ENCODE measurements at regions not wholly inside any gene's neighbourhood (a gene's known extent, or its start where the extent isn't known, plus 50 kb on each side); places are given as distances from the start of the nearest gene placed in this dataset.
"Not testable (repeated sequence)": the region's sequence is repeated elsewhere in the genome, so short reads cannot be mapped to it uniquely, and the experiment has no call there.

DNA sequence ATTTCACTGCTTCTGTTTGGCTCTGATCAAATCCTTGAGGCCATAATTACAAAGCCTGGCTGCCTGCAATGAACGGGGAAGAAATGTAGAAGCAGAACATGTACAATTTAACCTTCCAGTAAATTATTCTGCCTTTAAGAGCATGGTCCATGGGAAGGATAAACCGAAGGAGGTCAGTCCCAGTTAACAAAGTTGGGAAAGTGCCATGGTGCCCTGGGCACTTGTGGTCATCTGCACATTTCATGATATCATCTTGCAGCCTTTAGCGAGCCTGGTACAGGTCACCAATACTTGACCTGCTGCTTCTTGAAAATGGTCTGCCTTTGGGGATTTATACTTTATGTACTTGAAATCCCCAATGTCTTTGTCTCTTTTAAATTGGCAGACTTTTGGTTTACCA, 175.9 kb upstream of the KITLG start:
- DNase-seq (ENCODE audit: low read depth): no peak

DNA sequence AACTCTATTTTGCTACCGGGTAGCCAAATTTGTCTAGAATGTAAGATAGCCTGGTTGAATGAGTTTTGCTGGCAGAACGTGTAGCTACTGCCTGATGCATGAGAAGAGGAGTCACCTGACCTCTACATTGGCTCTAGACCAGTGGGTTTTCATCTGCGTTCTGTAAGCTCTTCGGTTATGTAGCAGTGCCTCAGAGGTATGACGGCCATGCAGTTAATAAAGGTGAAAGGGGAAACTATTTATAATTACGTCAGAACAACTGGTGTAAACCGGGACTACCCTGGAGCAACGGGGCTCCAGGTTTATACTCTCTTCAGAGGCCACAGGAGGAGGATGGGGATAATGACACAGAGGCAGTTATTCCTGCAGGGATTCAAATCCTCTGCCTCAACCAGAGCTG, 173.4 kb upstream of the KITLG start:
- no peak for DNase-seq (ENCODE audit: low read depth)

DNA sequence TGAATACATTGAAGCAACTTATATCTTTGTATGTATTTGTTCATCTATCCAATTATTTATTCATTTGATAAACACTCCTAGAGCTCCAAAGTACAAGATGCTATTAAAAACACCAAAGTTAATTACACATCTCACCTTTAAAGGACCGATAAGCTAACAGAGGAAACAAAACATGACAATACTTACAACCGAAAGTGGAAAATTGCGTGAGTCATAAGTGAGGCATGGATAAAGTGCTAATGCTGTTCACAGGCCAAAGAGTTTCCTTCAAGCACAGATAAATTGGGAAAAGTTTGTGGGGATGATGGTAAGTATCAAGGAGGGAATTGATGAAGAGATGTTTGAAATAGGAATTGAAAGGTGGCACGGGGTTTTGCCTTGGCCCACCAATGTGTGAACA, 172.8 kb upstream of the KITLG start:
- DNase-seq (ENCODE audit: low read depth): no peak

DNA sequence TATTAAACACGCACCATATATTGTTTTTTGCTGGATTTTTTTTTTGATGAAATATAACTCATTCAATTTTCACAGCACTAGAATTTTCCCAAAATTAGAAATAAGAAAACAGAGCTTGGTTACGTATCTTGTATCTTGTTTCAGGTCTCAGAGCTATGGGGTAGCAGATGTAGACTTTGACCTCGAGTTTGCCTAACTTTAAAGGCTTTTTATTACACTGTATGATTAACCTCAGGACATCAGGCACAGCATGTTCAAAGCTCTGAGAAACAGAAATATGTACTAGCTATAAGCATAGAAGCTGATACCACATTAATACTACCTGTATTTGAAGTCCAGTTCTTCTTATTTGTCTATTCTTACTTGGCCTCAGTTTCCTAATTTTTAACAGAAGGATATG, 171.9 kb upstream of the KITLG start:
- DNase-seq (ENCODE audit: low read depth): no peak

DNA sequence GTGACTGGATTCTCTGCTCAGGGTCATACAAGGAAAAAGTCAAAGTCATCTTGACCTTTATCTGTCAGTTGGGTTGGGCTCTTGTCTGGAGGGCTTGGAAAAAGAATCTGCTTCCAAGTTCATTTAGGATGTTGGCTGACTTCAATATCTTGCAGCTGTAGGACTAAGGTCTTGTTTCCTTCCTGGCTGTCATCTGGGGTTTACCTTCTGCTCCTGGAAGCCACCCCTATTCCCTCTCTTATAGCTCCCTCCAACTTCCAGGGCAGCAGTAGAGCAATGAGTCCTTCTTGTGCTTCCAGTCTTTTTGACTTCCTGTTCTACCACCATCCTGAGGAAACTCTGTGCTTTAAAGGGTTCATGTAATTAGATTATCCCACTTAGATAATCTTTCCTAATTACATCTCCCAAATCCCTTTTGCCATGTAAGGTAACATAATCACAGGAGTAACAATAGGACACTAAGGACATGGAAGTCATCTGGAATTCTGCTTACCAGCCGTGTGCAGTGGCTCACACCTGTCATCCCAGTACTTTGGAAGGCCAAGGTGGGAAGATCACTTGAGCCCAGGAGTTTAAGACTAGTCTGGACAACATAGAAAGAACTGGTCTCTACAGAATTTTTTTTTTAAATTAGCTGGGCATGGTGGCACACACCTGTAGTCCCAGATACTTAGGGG, 170.7 kb upstream of the KITLG start:
- no peak for DNase-seq (ENCODE audit: low read depth)

DNA sequence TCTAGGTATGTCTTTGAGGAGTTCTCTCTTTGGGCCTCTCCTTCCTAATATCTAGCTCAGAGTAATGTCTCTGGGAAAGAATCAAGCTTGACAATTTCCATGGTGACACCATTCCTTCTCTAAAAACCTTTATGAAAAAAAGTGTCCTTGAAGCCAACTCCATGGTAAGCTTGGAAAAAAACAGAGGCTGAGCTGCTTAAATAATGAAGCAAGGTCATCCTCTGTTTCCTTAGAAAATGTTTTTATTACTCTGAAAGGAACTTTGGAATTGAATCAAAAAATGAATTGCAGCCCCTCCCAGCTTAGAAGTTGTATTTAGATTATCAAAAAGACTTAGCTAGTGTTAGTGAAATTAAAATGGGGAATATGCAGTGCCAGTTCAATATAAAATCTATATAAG, 166.1 kb upstream of the KITLG start:
- no peak for DNase-seq (ENCODE audit: low read depth)

DNA sequence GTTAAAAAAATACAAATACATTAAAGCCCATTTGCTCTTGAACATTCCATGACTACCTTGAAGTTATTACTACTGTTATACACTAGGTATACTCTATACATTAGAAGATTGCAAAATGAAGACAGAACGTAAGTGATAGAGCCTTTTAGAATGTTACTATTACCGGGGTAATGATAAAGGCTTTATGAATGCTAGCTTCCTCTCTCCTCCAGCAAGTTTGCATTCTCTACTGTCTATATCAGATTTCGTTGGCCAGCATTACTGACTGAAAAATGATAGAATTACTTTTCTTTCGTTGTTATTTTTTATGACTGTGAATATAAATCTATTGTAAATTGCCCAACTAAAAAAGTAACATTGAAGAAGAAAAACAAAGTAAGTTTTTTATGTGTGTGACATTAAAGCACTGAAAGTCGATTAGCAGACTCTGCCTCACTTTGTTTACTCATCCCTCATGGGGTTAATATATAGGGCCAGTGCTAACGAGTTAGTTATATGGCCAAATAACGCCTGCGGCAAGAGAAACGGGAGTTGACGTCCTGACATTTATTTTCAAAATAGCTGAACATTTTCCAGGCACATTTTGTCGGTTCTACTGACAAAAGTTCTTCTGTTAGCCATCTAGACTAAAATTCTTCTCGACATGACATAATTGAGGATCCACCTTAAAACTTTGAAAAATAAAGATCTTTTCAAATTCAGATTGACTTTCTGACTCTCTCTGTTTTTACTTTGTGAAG, 163.8 kb upstream of the KITLG start:
- no peak for DNase-seq (ENCODE audit: low read depth)

DNA sequence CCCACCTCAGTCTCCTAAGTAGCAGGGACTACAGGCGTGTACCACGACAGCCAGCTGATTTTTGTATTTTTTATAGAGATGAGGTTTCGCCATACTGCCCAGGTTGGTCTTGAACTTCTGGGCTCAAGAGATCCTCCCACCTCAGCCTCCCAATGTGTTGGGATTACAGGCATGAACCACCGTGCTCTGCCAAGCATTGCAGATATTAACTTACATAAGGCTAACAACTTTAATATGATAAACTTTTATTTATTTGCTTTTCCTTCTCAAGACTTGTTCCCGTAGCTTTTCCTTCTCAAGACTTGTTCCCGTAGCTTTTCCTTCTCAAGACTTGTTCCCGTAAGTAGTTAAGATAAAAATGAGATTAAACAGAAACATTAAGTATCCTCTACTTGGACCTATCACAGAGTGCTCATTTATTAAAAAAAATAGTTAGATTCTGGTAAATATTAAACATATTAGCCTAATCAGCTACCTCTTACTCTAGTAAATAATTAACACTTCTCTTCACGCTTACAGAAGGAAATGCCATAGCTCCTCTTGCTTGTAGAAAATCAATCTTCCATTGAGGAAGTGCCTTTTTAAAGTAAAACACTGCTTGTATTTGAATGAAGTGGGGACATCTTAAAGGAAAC, 157.7 kb upstream of the KITLG start:
- no peak for DNase-seq (ENCODE audit: low read depth)

DNA sequence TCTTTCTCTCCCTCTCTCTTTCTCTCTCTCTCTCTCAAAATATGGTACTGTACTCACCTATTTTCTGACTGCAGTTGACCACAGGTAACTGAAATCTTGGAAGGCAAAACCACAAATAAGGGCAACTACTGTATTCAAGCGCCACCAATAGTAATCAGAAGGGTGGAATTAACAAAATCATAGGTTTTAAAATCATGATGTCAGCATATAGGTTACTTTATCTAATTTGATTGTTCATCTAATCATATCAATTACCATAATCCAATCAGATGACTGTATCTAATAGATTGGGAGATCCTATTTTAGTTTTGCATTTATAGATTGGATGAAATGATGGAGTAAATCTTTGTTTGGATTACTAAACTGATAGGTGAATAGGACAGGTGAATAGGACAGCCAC, 155.8 kb upstream of the KITLG start:
- no peak for DNase-seq (ENCODE audit: low read depth)

DNA sequence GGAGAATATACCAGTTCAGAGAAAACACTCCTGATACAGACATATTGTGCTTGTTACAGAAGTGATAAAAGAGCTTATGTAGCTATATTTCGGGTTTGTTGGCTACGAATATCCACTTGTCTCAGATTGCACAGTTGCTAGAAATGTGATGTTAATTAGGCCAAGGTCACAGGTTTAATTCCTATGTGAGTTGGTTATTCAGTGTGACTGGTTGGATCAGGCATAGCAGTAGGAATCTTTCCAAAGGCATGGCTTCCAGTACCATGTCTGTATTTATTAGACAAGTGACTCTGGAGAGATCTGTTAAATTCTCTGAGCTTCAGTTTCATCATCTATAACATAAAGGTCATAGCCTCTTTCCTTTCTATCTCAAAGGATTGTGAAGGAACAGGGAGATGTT, 152.7 kb upstream of the KITLG start:
- DNase-seq (ENCODE audit: low read depth): no peak

DNA sequence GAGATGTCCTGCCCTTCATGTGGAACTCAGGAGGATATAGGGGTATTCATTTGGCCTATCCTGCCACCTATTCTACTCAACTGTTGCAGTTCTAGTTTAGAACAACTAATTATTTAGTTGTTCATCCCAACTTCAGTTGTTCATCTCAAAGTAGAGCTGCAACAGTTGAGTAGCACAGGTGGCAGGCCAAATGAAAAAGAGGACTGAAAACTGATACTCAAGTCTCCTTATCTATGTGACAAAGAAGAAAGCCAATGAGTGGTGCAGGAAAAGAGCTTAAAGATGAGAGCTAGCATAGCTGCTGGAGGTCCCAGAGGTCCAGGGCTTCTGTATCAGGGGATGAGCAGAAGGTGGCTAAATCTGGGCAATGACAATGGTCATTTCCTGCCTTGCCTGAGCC, 148.9 kb upstream of the KITLG start:
- DNase-seq (ENCODE audit: low read depth): no peak

DNA sequence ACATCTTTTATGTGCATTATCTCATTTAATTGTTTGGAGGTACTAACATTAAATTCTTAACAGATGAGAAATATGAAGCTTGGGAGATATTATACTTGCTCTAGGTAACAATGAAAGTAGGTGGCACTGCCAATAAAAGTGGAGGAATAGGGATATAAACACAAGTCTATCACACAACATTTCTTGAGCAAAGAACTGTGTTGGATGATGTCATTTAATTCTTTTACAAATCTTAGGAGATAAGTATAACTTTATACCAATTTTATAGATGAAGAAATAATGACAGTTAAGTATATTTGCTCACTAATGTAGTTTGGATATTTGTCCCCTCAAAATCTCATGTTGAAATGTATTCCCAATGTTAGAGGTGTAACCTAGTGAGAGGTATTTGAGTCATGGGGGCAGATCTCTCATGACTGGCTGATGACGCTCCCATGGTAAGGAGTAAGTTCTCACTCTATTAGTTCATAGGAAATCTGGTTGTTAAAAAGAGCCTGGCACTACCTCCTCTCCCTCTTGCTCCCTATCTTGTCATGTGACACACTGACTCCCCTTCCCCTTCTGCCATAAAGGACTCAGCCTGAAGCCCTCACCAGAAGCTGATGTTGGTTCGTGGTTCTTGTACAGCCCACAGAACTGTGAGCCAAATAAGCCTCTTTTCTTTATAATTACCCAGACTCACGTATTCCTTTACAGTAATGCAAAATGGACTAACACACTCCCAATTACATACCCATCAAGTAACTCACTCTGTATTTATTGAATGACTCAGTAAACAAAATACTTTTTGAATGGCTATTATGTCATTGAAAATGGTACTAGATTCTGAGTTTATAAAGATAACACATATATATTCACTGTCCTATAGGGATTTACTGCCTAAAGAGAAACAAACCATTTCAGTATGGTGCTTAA, 146.8 kb upstream of the KITLG start:
- DNase-seq (ENCODE audit: low read depth): no peak

DNA sequence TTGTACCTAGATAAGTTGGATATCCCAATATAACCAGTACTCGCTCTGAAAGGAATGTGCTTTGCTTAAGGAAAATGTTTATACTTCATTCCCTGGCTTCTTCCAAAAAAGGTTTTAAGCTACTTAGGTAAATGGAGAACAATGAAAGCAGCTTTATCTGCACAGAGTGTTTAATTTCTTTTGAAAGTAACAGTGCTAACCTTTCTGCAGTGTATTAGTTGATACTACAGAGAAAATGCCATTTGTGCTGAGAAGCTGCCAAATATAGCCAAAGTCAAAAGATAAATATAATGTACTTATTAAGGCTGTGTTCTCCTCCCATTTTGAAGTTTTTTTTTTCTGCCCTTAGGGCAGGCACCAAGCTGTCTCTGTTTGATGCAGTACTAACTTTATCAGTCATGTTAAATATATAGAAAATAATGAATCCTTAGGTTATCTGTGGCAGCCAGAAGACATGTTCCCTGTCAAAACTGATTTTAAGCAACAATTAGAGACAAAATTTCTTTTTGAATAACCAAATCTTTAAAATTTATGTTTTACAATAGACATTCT, 145.4 kb upstream of the KITLG start:
- no peak for DNase-seq (ENCODE audit: low read depth)

DNA sequence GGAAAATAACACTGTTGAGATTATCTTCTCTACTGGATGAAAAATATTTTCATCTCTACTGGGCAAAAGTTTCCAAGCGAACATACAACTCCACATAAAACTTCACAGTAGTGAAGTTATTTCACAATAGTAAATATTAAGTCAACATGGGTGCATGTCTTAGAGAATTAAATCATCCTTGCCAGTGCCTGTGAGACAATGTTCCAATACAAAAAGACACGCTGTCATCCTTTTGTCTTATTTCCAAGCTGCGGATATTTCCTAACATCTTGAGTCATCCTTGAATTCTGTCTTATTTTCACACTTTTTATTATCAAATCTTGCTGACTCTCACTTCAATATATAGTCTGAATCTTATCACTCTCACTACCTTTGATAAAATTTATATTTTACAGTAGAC, 142.9 kb upstream of the KITLG start:
- DNase-seq (ENCODE audit: low read depth): no peak

DNA sequence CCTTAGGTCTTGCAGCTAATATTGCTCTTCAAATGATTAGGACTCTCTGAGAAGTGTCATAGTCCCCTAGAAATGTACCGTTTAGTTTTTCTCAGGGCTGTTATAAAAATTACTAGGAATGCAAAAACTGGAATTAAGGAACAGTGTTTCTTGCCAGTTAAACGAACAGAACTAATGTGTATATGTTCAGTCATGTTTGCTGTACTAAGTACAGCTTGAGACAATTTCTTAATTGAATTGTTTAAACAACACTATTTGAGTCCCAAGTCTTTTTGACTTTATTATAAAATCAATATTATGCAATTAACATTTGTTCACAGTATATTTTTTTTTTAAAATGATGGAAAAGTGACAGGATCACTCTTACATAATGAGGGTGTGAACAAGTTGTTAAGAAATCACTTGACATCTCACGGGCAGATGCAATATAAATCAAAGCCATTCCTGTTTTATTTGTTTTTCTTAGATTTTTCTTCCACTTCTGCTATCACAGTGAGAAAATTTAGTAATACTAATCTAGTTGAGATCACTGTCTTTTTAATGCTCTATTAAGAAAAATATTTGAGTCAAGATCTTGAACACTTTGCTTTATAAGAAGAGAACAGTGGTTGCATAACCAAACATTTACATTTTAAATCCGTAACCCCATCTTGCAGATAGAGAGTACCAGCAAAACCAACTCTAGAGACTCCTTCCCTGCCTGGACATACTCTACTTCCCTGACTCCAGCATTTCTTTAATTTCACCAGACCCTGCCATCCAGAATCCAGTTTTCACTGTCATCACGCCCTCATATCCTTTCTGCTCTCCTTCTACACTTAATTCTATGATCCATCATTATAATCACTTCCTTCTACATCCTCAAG, 140.7 kb upstream of the KITLG start:
- DNase-seq (ENCODE audit: low read depth): no peak

DNA sequence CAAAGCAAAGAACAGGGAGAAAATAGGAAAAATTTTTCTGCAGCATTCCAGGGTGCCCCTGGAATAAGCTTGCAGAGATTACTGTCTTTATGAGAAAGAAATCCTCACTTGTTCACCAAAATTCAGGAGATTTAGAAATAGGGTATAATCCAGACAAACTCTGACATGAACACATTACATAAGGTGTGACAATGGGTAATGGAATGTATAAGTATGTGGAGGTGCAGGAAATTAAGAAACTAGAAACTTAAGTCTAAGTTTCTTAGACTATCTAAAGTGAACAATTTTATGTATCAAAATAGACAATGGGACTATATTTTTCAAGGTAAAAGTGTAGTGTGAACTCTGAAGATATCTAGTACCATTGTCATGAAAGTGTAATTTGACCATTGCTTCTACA, 140.0 kb upstream of the KITLG start:
- DNase-seq (ENCODE audit: low read depth): no peak

DNA sequence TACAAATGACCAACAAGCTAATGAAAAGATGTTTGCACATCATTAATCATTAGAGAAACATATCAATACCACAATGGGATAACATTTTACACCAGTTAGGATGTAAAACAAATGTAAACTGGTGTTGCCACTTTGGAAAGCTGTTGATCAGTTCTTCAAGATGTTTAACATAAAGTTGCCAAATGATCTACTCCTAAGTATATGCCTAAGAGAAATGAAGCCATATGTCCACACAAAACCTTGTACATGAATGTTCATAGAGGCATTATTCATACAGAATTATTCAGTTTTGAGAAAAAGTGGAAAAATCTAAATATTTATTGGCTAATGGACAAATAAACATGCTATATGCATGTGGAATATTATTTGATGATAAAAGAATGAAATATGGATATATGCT, 136.9 kb upstream of the KITLG start:
- DNase-seq (ENCODE audit: low read depth): no peak

DNA sequence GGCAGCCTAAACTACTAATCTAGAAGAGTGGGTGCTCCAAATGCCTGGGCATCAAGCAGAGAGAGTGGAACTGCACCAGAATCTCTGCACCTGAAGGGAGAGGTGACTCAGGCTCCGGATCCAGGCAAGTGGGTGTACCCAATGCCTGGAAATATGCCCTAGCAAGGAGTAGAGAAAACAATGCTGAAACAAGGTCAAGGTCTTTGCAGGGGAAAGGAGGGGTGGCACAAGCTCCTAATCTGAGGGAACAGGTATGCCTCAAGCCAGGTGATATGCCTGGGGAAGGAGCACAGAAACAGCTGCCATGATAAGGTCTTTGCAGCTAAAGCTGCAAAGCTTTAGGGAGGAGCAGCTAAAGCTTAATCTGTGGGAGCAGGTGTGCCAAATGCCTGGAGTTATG, 136.0 kb upstream of the KITLG start:
- DNase-seq (ENCODE audit: low read depth): no peak

DNA sequence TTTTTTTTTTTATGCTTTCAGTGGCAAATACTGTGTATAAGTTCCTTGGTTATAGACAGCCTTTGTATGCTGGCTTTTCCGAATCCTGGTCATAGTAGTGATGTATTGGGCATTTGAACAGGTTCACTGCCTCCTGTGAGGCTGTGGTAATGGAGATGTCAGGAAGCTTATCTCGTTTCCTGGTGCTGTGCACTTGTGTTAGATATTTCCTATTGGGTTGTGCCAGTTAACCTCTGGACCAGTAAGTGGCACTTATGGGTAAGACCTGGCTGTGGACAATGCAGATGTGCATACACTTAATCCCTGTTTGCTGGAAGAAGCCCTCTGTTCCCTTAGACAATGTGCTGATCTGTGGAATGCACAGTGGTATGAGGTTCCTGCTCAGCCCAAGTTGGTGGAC, 135.4 kb upstream of the KITLG start:
- no peak for DNase-seq (ENCODE audit: low read depth)

DNA sequence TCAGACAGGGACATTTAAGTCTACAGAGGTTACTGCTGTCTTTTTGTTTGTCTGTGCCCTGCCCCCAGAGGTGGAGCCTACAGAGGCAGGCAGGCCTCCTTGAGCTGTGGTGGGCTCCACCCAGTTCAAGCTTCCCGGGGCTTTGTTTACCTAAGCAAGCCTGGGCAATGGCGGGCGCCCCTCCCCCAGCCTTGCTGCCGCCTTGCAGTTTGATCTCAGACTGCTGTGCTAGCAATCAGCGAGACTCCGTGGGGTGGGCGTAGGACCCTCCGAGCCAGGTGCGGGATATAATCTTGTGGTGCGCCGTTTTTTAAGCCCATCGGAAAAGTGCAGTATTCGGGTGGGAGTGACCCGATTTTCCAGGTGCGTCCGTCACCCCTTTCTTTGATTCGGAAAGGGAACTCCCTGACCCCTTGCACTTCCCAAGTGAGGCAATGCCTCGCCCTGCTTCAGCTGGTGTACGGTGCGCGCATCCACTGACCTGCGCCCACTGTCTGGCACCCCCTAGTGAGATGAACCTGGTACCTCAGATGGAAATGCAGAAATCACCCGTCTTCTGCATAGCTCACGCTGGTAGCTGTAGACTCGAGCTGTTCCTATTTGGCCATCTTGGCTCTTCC, 134.1 kb upstream of the KITLG start:
- DNase-seq (ENCODE audit: low read depth): not testable (repeated sequence)

DNA sequence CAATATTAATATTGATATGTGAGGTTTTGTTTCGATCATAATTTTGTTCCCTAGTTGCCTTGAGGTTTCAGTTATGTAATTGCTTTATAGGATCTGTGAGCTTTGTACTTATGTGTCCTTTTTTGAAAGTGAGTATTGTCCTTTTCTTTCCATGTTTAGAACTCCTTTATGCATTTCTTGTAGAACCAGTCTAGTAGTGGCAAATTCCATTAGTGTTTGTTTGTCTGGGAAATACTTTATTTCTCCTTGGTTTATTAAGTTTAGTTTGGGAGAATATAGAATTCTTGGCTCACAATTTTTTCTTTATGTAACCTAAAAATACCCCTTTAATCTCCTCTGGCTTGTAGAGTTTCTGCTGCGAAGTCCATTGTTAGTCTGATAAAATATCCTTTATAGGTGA, 127.5 kb upstream of the KITLG start:
- DNase-seq (ENCODE audit: low read depth): no peak

Measured in CMK (cell line).